ENCODE measurements at regions not wholly inside any gene's neighbourhood (a gene's known extent, or its start where the extent isn't known, plus 50 kb on each side); places are given as distances from the start of the nearest gene placed in this dataset.

DNA sequence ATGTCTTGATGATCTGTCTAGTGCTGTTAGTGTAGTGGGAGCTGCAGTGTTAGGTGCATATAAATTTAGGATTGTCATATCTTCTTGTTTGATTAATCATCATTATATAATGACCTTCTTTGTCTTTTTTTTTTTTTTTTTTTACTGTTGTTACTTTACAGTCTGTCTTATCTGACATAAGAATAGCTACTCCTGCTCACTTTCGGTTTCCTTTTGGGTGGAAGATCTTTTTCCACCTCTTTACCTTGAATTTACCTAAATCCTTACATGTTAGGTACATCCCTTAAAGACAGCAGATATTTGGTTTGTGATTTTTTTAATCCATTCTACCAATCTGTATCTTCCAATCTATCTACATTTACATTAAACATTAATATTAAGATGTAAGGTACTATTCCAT lies 113.6 kb upstream of the PCLO start:
- 0% methylated on average over 1 of the region's 1 CpG for WGBS (ENCODE audit: low lambda C conversion rate)
- intact Hi-C loops (cut with micrococcal nuclease; ENCODE audit: unreplicated experiment): no loop called here
- ATAC-seq: no peak
- ChIA-PET POLR2A (no interaction called here), CTCF (ENCODE audit: low intra/inter-chr PET ratio, low total read pairs) (no interaction called here)
- Histone ChIP-seq H3K79me2 (ENCODE audit: insufficient read depth, low read length) (no peaks in the 10 kb centered on the region), H2AFZ (ENCODE audit: low read length) (no peak overlapping the region), H3K4me1 (ENCODE audit: insufficient read depth, low read length) (no peaks in the 10 kb centered on the region), H3K4me3 (replicated peaks in 1 of 3; ENCODE audit: insufficient read depth in 1 of 3, low read depth in 2 of 3, low read length in 3 of 3) (no peak overlapping the region), H3K27ac (ENCODE audit: extremely low read length, insufficient read depth, low read length) (no peak overlapping the region), H3K4me2 (ENCODE audit: low read depth, low read length) (no peak overlapping the region), H3K9me3 (ENCODE audit: low read length) (no peaks in the 10 kb centered on the region), H3K27me3 (ENCODE audit: control insufficient read depth in 1 of 2, insufficient read depth in 2 of 2, low read length in 2 of 2) (no peaks in the 10 kb centered on the region), H3K36me3 (replicated peaks in 1 of 2; ENCODE audit: control insufficient read depth in 1 of 2, insufficient read depth in 2 of 2, low read length in 2 of 2) (no peaks in the 10 kb centered on the region), H4K20me1 (ENCODE audit: insufficient read depth, low read length) (no peaks in the 10 kb centered on the region), H3K9ac (ENCODE audit: insufficient read depth, low read depth, low read length) (no peak overlapping the region)
- no peak for TF ChIP-seq ZBTB21 (CRISPR knock-in tag; IDR thresholded peaks at IDR 0.05)
- TF ChIP-seq, protein P1, sequence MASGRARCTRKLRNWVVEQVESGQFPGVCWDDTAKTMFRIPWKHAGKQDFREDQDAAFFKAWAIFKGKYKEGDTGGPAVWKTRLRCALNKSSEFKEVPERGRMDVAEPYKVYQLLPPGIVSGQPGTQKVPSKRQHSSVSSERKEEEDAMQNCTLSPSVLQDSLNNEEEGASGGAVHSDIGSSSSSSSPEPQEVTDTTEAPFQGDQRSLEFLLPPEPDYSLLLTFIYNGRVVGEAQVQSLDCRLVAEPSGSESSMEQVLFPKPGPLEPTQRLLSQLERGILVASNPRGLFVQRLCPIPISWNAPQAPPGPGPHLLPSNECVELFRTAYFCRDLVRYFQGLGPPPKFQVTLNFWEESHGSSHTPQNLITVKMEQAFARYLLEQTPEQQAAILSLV (CRISPR knock-in tag; IDR thresholded peaks at IDR 0.05; ENCODE audit: borderline replicate concordance): no peak
- no peak for TF ChIP-seq FIP1L1 (IDR thresholded peaks at IDR 0.05; ENCODE audit: borderline replicate concordance, insufficient read depth, low read depth, low read length)
- TF ChIP-seq JARID2 (CRISPR knock-in tag; IDR thresholded peaks at IDR 0.05; ENCODE audit: insufficient replicate concordance): no peak
- no peak for TF ChIP-seq HOXA7 (CRISPR knock-in tag; IDR thresholded peaks at IDR 0.05)
- no peak for TF ChIP-seq SAP130 (CRISPR knock-in tag; IDR thresholded peaks at IDR 0.05; ENCODE audit: low read depth)
- TF ChIP-seq, protein P2, sequence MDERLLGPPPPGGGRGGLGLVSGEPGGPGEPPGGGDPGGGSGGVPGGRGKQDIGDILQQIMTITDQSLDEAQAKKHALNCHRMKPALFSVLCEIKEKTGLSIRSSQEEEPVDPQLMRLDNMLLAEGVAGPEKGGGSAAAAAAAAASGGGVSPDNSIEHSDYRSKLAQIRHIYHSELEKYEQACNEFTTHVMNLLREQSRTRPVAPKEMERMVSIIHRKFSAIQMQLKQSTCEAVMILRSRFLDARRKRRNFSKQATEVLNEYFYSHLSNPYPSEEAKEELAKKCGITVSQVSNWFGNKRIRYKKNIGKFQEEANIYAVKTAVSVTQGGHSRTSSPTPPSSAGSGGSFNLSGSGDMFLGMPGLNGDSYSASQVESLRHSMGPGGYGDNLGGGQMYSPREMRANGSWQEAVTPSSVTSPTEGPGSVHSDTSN (CRISPR knock-in tag; IDR thresholded peaks at IDR 0.05): no peak
- TF ChIP-seq, protein P3, sequence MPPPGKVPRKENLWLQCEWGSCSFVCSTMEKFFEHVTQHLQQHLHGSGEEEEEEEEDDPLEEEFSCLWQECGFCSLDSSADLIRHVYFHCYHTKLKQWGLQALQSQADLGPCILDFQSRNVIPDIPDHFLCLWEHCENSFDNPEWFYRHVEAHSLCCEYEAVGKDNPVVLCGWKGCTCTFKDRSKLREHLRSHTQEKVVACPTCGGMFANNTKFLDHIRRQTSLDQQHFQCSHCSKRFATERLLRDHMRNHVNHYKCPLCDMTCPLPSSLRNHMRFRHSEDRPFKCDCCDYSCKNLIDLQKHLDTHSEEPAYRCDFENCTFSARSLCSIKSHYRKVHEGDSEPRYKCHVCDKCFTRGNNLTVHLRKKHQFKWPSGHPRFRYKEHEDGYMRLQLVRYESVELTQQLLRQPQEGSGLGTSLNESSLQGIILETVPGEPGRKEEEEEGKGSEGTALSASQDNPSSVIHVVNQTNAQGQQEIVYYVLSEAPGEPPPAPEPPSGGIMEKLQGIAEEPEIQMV (CRISPR knock-in tag; IDR thresholded peaks at IDR 0.05; ENCODE audit: low read depth): no peak
- TF ChIP-seq PRPF4 (IDR thresholded peaks at IDR 0.05; ENCODE audit: low read depth, low read length, poor library complexity, severe bottlenecking): no peak
- TF ChIP-seq, protein P4, sequence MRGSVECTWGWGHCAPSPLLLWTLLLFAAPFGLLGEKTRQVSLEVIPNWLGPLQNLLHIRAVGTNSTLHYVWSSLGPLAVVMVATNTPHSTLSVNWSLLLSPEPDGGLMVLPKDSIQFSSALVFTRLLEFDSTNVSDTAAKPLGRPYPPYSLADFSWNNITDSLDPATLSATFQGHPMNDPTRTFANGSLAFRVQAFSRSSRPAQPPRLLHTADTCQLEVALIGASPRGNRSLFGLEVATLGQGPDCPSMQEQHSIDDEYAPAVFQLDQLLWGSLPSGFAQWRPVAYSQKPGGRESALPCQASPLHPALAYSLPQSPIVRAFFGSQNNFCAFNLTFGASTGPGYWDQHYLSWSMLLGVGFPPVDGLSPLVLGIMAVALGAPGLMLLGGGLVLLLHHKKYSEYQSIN (CRISPR knock-in tag; IDR thresholded peaks at IDR 0.05; ENCODE audit: borderline replicate concordance): no peak
- TF ChIP-seq, protein P5, sequence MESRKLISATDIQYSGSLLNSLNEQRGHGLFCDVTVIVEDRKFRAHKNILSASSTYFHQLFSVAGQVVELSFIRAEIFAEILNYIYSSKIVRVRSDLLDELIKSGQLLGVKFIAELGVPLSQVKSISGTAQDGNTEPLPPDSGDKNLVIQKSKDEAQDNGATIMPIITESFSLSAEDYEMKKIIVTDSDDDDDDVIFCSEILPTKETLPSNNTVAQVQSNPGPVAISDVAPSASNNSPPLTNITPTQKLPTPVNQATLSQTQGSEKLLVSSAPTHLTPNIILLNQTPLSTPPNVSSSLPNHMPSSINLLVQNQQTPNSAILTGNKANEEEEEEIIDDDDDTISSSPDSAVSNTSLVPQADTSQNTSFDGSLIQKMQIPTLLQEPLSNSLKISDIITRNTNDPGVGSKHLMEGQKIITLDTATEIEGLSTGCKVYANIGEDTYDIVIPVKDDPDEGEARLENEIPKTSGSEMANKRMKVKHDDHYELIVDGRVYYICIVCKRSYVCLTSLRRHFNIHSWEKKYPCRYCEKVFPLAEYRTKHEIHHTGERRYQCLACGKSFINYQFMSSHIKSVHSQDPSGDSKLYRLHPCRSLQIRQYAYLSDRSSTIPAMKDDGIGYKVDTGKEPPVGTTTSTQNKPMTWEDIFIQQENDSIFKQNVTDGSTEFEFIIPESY (CRISPR knock-in tag; IDR thresholded peaks at IDR 0.05): no peak
- TF ChIP-seq, protein P6, sequence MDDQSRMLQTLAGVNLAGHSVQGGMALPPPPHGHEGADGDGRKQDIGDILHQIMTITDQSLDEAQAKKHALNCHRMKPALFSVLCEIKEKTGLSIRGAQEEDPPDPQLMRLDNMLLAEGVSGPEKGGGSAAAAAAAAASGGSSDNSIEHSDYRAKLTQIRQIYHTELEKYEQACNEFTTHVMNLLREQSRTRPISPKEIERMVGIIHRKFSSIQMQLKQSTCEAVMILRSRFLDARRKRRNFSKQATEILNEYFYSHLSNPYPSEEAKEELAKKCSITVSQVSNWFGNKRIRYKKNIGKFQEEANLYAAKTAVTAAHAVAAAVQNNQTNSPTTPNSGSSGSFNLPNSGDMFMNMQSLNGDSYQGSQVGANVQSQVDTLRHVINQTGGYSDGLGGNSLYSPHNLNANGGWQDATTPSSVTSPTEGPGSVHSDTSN (CRISPR knock-in tag; IDR thresholded peaks at IDR 0.05; ENCODE audit: borderline replicate concordance): no peak
- no peak for FAIRE-seq
- in situ Hi-C loops (cut with HindIII; ENCODE audit: extremely low pct_ligation_motif_present, low pct_unique_long_range_greater_than_20kb): no loop called here
- BruUV-seq (replicated peaks): no TSS peak
- DNase-seq (ENCODE audit: low spot score): no peak

All from HepG2 (cell line).